HFF-Myc (cell line): ENCODE measurements at regions not wholly inside any gene's neighbourhood (a gene's known extent, or its start where the extent isn't known, plus 50 kb on each side); places are given as distances from the start of the nearest gene placed in this dataset.

Experiments
- DNase-seq: peaks from one replicate; pipeline ENCODE4 v3.0.0-alpha.2; 2011; ENCODE audit warnings: low read depth; ENCODE audit errors: extremely low read depth
- H3K4me3 ChIP-seq: replicated peaks from 2 replicates; pipeline ENCODE4 v1.5.1; 2011; ENCODE audit warnings: low read depth, mild to moderate bottlenecking, control low read depth, low read length
- TF ChIP-seq, protein P1 (sequence below): IDR thresholded peaks from 2 replicates; pipeline ENCODE4 v1.5.1; 2012; ENCODE audit warnings: mild to moderate bottlenecking, low read depth, low read length, control low read depth; ENCODE audit errors: missing control alignments

DNA sequence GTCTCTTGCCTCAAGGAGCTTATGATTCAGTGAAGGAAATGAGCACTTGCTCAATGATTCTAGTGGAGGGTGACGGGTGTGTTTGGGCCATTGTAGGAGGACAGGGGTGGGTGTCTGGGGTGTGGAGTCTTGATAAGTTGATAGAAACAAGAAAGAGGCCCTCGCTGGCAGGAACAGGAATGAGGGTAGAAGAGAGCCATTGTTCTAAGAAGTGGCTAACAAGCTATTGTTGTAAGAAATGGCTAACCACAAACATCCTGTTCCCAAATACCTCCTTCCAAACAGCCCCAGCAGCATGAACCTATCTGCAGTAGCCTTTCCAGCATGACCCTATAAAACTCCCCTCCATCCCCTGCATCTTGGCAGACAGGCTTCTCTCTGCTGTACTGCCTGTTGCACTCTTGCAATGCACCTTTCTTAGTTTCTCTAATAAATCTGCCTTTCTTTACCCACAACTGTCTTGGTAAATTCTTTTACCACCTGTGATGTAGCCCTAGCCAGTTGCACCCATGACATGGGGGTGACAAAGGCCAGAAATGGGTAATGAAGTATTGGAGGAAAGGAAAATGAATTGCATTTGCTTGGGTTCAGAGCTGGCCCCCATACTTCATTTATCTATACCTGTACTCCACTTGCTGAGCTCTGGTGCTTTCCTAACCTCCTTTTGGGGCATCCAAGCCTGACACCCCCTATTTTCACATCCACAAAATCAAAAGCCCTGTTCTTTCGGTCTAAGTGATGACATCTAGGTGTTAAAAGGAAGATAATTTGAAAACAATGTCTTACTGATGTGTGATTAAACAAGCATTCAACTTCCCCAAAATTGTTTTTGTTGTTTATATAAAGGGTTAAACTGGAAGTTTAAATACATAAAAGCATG is 389.1 kb downstream of the GRIN2B start:
- no peak for DNase-seq
- no peak overlapping the region for H3K4me3 ChIP-seq
- TF ChIP-seq, protein P1, sequence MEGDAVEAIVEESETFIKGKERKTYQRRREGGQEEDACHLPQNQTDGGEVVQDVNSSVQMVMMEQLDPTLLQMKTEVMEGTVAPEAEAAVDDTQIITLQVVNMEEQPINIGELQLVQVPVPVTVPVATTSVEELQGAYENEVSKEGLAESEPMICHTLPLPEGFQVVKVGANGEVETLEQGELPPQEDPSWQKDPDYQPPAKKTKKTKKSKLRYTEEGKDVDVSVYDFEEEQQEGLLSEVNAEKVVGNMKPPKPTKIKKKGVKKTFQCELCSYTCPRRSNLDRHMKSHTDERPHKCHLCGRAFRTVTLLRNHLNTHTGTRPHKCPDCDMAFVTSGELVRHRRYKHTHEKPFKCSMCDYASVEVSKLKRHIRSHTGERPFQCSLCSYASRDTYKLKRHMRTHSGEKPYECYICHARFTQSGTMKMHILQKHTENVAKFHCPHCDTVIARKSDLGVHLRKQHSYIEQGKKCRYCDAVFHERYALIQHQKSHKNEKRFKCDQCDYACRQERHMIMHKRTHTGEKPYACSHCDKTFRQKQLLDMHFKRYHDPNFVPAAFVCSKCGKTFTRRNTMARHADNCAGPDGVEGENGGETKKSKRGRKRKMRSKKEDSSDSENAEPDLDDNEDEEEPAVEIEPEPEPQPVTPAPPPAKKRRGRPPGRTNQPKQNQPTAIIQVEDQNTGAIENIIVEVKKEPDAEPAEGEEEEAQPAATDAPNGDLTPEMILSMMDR, result no peak

DNA sequence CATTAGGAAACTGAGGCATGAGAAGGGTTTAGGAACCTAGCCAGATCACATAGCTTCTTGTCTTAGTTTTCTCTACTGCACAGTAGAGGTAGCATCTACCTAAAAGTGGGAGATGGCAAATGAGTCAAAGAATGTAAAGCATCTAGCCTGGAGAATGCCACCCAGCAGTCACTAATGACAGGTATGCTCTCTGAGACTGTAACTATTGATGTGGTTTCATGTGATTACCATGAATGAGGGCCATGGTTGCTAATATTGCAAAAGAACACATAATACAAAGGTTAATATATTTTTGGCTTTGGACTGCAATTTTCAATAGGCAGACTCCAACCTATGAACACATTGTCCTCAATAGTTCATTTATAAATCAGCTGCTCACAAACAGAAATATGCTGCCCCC is 389.9 kb downstream of the GRIN2B start:
- TF ChIP-seq, protein P1, result no peak
- H3K4me3 ChIP-seq, result no peak overlapping the region
- no peak for DNase-seq

DNA sequence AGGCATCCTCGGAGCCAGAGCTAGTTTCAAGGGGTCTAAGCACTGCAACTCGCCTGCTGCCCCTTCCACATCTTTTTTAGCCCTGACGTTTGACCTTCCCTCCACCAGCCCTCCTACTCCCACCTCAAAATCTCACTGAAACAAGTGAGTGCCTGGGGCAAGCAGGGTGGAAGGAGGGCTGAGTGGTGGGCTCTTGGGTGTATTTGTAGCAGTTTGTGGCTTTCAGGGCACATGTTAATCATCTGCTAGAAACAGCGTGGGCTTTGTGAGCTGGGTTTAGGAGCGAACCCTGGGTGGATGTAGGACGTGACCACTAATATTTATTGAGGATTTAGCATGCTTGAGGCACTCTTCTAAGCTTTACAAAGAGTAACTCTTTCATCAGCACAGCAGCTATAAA is 390.3 kb downstream of the GRIN2B start:
- DNase-seq, result no peak
- H3K4me3 ChIP-seq, result no peak overlapping the region
- TF ChIP-seq, protein P1, result no peak

DNA sequence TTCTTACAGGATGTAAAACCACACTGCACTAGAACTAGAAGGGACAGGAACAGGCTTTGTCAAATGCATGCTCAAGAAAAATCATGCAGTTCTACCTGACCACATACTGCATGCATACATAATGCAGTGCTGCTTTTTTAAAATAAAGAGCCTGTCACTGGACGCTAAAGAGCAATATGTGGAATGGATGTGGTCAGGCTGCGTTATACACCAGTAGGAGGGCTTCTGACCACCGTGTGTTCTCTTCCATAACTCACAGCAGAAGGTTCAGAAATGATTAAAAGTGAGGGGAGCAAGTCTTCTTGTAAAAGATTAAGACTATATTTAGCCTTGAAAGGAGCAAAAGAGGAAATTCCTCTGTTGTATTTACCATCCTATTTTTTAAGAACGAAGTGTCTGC is 392.0 kb downstream of the EMP1 start:
- no peak for DNase-seq
- TF ChIP-seq, protein P1, result no peak
- H3K4me3 ChIP-seq, result no peak overlapping the region

DNA sequence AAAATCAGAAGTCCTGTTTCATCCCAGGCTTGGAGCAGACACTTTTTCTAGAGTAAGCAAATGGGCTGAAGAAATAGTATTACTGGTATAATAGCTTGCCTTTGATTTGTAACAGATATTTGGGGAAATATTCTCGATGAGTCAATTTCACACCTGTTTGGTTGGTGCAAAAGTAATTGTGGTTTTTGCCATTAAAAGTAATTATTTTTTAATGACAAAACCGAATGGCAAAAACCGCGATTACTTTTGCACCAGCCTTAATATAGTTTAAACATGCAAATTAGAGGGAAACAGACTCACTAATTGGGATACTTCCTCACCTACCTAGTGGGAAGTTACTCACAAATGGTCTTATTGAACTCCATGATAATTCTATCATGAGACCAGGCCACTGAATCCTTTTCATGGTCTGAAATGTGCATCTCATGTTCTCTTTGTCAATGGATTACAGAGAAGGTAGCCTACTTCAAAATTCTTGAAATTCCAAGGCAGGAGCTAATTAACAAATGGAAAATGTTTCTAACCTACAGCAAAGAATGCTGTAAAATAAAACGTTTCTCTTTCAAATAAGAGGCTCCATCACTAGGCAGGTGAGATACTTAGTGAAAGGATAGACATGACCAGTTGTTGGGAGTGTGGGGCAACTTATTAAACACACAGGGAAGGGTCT is 391.3 kb downstream of the EMP1 start:
- no peak for DNase-seq
- TF ChIP-seq, protein P1, result no peak
- no peak overlapping the region for H3K4me3 ChIP-seq

DNA sequence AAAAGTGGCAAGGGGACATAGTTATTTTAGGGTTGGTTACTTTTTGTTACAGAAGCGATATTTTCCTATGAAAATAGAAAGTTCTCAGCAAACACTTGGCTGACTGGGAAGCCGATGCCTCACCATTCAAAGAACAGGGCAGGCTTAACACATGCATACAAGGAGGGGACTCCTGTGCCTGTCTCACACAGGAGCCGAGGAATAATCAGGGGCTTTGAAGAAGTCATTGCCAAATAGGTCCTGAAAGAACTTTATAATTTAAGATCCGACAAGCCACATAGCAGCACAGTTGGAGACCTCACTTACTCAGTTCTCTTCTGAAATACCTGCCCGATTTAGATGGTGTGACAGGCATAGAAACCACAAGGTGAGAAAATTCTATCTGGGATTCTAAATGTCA is 389.8 kb downstream of the EMP1 start:
- H3K4me3 ChIP-seq, result no peak overlapping the region
- TF ChIP-seq, protein P1, result no peak
- DNase-seq, result no peak
